Spleen (tissue), 7 donors: ENCODE measurements at regions not wholly inside any gene's neighbourhood (a gene's known extent, or its start where the extent isn't known, plus 50 kb on each side); places are given as distances from the start of the nearest gene placed in this dataset.

ENCODE experiments used
- CTCF ChIP-seq, 11 experiments: fragments of 200-600 bp in 7 of 11; fragments of 450-650 bp in 4 of 11; sonication (generic) in 4 of 11; IDR thresholded peaks in 8 of 11; conservative IDR thresholded peaks in 3 of 11; 1 replicate in 7 of 11; 2 replicates in 4 of 11; pipeline versions ENCODE4 v1.4.0 to v1.8.0; 2016 to 2021; ENCODE audit warnings: antibody characterized with exemption in 11 of 11, inconsistent platforms in 4 of 11, mild to moderate bottlenecking in 1 of 11
- POLR2A ChIP-seq, 3 donors: fragments of 450-650 bp; IDR thresholded peaks; one replicate each; pipeline ENCODE4 v1.5.1; 2017; ENCODE audit warnings: antibody characterized with exemption in 3 of 3, mild to moderate bottlenecking in 1 of 3
- donor health status: DM: no; HTN: no; CAD: no; lungs with moderate emphysema.
- donor health status: DM: no; HTN: no; CAD: no.
- donor health status: DM: no; HTN: no; CAD: no.

DNA sequence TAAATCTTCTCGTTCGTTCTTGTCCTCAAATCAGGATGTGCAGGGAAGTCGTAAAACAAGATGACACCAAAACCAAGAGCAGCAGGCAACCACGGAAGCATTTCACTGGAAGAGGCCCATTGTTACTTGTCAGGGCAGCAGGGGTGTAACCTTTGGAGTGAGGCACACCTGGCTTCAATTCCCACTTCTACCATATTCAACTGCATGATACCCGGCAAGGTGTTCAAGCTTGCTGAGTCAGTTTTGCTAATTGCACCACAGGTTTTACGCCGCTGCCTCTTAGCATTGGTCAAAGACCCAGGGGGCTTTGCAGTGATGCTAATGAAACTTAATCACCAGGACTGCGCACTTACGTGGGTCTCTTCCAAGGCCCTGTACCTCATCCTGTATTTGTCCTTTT, 50.0 kb upstream of the PTER start:
- TF ChIP-seq CTCF (IDR thresholded peaks at IDR 0.05 in 8 of 11, conservative IDR thresholded peaks at IDR 0.05 in 3 of 11) (no peak), POLR2A (IDR thresholded peaks at IDR 0.05) (no peak)
